ENCODE measurements at regions not wholly inside any gene's neighbourhood (a gene's known extent, or its start where the extent isn't known, plus 50 kb on each side); places are given as distances from the start of the nearest gene placed in this dataset.

DNA sequence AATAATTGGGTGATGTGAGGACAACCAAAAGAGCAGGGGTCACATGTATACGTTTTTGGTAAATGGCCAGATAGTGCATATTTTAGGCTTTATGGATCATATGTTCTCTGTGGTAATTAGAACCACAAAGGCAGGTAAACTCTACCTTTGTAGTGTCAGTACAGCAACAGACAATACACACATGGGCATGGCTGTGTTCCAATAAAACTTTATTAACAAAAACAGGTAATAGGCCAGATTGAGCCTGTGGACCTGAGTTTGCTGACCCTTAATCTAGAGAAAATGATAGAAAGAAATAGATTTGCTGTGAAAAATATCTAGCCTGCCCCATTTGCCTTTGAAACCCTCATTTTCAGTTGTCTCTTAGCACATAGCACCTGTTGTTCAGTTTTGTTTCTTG is 177.2 kb upstream of the CXCR4 start (continued):
- TF ChIP-seq, protein P1, sequence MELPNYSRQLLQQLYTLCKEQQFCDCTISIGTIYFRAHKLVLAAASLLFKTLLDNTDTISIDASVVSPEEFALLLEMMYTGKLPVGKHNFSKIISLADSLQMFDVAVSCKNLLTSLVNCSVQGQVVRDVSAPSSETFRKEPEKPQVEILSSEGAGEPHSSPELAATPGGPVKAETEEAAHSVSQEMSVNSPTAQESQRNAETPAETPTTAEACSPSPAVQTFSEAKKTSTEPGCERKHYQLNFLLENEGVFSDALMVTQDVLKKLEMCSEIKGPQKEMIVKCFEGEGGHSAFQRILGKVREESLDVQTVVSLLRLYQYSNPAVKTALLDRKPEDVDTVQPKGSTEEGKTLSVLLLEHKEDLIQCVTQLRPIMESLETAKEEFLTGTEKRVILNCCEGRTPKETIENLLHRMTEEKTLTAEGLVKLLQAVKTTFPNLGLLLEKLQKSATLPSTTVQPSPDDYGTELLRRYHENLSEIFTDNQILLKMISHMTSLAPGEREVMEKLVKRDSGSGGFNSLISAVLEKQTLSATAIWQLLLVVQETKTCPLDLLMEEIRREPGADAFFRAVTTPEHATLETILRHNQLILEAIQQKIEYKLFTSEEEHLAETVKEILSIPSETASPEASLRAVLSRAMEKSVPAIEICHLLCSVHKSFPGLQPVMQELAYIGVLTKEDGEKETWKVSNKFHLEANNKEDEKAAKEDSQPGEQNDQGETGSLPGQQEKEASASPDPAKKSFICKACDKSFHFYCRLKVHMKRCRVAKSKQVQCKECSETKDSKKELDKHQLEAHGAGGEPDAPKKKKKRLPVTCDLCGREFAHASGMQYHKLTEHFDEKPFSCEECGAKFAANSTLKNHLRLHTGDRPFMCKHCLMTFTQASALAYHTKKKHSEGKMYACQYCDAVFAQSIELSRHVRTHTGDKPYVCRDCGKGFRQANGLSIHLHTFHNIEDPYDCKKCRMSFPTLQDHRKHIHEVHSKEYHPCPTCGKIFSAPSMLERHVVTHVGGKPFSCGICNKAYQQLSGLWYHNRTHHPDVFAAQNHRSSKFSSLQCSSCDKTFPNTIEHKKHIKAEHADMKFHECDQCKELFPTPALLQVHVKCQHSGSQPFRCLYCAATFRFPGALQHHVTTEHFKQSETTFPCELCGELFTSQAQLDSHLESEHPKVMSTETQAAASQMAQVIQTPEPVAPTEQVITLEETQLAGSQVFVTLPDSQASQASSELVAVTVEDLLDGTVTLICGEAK (IDR thresholded peaks at IDR 0.05): peak; percentile 91
- TF ChIP-seq, protein P1 (CRISPR knock-in tag; IDR thresholded peaks at IDR 0.05): peak; percentile 56; the same call in 1 of the 2 replicates

DNA sequence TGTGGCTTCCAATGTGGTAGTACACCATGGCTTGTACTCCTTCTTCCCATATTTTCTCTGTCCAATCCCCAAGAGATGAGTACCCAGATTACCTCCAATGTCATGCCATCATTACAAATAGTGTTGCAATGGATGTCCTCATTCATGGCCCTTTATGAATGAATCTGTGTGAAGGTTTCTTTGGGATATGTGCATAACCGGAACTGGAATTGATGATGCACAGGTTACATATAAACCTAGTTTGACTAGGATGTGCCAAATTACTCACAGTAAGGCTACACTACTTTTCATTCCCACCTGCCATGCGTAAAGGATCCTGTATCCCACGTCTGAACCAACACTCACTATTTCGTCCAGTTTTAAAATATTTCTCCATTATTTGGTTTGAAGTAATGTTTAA is 173.9 kb upstream of the CXCR4 start:
- Histone ChIP-seq H3K4me3 (no peak overlapping the region), H3K27ac (ENCODE audit: extremely low read depth, low read depth, low read length) (no peak overlapping the region), H3K9me3 (replicated peaks; ENCODE audit: control insufficient read depth, insufficient read depth, low read depth, low read length) (no peaks in the 10 kb centered on the region), H4K20me1 (replicated peaks; ENCODE audit: control insufficient read depth, insufficient read depth, low read length) (no peaks in the 10 kb centered on the region; the same call in 1 of the 2 replicates), H3K4me2 (ENCODE audit: insufficient read depth, low read length) (no peak overlapping the region), H3K4me1 (replicated peaks in 1 of 2; ENCODE audit: control insufficient read depth in 2 of 2, insufficient read depth in 2 of 2, low read length in 2 of 2) (no peaks in the 10 kb centered on the region), H3K79me2 (ENCODE audit: control insufficient read depth, insufficient read depth, low read length) (no peaks in the 10 kb centered on the region), H3K9ac (ENCODE audit: insufficient read depth in 1 of 2, low read depth in 2 of 2, low read length in 2 of 2) (no peak overlapping the region), H2AFZ (ENCODE audit: low read depth, low read length) (no peak overlapping the region), H3K9me1 (ENCODE audit: control insufficient read depth, insufficient read depth, low read length) (no peaks in the 10 kb centered on the region), H3K36me3 (ENCODE audit: control insufficient read depth, insufficient read depth, low read length) (no peaks in the 10 kb centered on the region), H3K27me3 (ENCODE audit: control insufficient read depth in 2 of 2, insufficient read depth in 2 of 2, low read length in 2 of 2) (peaks cover 0 to 2% of the 10 kb centered on the region in 2 experiments; a peak in 2 of 5 replicates)
- in situ Hi-C loops (cut with MboI) (no loop called here), intact Hi-C loops (cut with micrococcal nuclease) (no loop called here)
- 0% methylated on average over 4 of the region's 4 CpGs for WGBS (ENCODE audit: insufficient coverage, low coverage, missing lambda C conversion rate)
- no TSS peak for BruUV-seq (replicated peaks)
- ATAC-seq (no peak), DNase-seq (ENCODE audit: extremely low read depth in 1 of 4, low spot score in 3 of 4) (no peak), FAIRE-seq (no peak)
- CTCF ChIA-PET (ENCODE audit: low intra/inter-chr PET ratio): no interaction called here
- TF ChIP-seq TEAD4 (IDR thresholded peaks at IDR 0.05; ENCODE audit: low read length): no peak
- no peak for TF ChIP-seq TEAD4 (CRISPR knock-in tag; IDR thresholded peaks at IDR 0.05; ENCODE audit: borderline replicate concordance)
- no peak for TF ChIP-seq CCNT2 (IDR thresholded peaks at IDR 0.05; ENCODE audit: borderline replicate concordance, extremely low read depth, insufficient read length, low read depth, low read length)
- no peak for TF ChIP-seq ZNF436 (CRISPR knock-in tag; IDR thresholded peaks at IDR 0.05)
- POLR2A ChIA-PET: no interaction called here
